ENCODE measurements at regions not wholly inside any gene's neighbourhood (a gene's known extent, or its start where the extent isn't known, plus 50 kb on each side); places are given as distances from the start of the nearest gene placed in this dataset.

- Histone ChIP-seq H3K4me3 (ENCODE audit: low read length) (no peak overlapping the region), H3F3A (ENCODE audit: control insufficient read depth, insufficient read depth) (no peaks in the 10 kb centered on the region), H3K27ac (ENCODE audit: low read depth, low read length) (no peak overlapping the region), H4K20me1 (ENCODE audit: control insufficient read depth, insufficient read depth, low read depth, low read length) (no peaks in the 10 kb centered on the region), H3K79me2 (ENCODE audit: control insufficient read depth, low read length) (no peaks in the 10 kb centered on the region), H3K4me2 (ENCODE audit: low read length) (no peak overlapping the region), H3K9me3 (ENCODE audit: control insufficient read depth, insufficient read depth, low read length) (no peaks in the 10 kb centered on the region), H3K4me1 (ENCODE audit: control insufficient read depth, low read length) (no peaks in the 10 kb centered on the region), H3K36me3 (ENCODE audit: control insufficient read depth, low read length) (no peaks in the 10 kb centered on the region), H3K27me3 (ENCODE audit: control insufficient read depth, low read length) (no peaks in the 10 kb centered on the region), H3K9me2 (replicated peaks; ENCODE audit: control insufficient read depth, low read length) (no peaks in the 10 kb centered on the region)
- no peak for TF ChIP-seq EZH2phosphoT487 (IDR thresholded peaks at IDR 0.05; ENCODE audit: borderline replicate concordance, low read length)
- TF ChIP-seq CTCF (IDR thresholded peaks at IDR 0.05; ENCODE audit: low read depth, low read length, poor library complexity, severe bottlenecking) = no peak
These were observed 208.6 kb upstream of the RNF32 start for GRCh38 chr7:156432018-156432417.

GRCh38 chr7:156430109-156430508, 210.5 kb upstream of the RNF32 start:
- Histone ChIP-seq H3K4me1 (ENCODE audit: control insufficient read depth, low read length) (no peaks in the 10 kb centered on the region), H3K4me3 (ENCODE audit: low read length) (no peak overlapping the region)
- TF ChIP-seq CTCF (IDR thresholded peaks at IDR 0.05; ENCODE audit: low read depth, low read length, poor library complexity, severe bottlenecking) (no peak), EZH2phosphoT487 (IDR thresholded peaks at IDR 0.05; ENCODE audit: borderline replicate concordance, low read length) (no peak)

GRCh38 chr7:156429514-156429913, 211.1 kb upstream of the RNF32 start:
- Histone ChIP-seq H3K4me1 (ENCODE audit: control insufficient read depth, low read length) (no peaks in the 10 kb centered on the region), H3K4me3 (ENCODE audit: low read length) (no peak overlapping the region), H3K36me3 (ENCODE audit: control insufficient read depth, low read length) (no peaks in the 10 kb centered on the region), H3K4me2 (ENCODE audit: low read length) (no peak overlapping the region), H3K9me3 (ENCODE audit: control insufficient read depth, insufficient read depth, low read length) (no peaks in the 10 kb centered on the region), H3K27me3 (ENCODE audit: control insufficient read depth, low read length) (no peaks in the 10 kb centered on the region), H4K20me1 (ENCODE audit: control insufficient read depth, insufficient read depth, low read depth, low read length) (no peaks in the 10 kb centered on the region), H3F3A (ENCODE audit: control insufficient read depth, insufficient read depth) (no peaks in the 10 kb centered on the region), H3K27ac (ENCODE audit: low read depth, low read length) (no peak overlapping the region), H3K79me2 (ENCODE audit: control insufficient read depth, low read length) (no peaks in the 10 kb centered on the region), H3K9me2 (replicated peaks; ENCODE audit: control insufficient read depth, low read length) (no peaks in the 10 kb centered on the region)
- TF ChIP-seq EZH2phosphoT487 (IDR thresholded peaks at IDR 0.05; ENCODE audit: borderline replicate concordance, low read length) = no peak
- TF ChIP-seq CTCF (IDR thresholded peaks at IDR 0.05; ENCODE audit: low read depth, low read length, poor library complexity, severe bottlenecking) = no peak

More at GRCh38 chr7:156430109-156430508, 210.5 kb upstream of the RNF32 start:
- Histone ChIP-seq H3K4me2 (ENCODE audit: low read length) (no peak overlapping the region), H3K36me3 (ENCODE audit: control insufficient read depth, low read length) (no peaks in the 10 kb centered on the region), H3F3A (ENCODE audit: control insufficient read depth, insufficient read depth) (no peaks in the 10 kb centered on the region), H3K27me3 (ENCODE audit: control insufficient read depth, low read length) (no peaks in the 10 kb centered on the region), H3K27ac (ENCODE audit: low read depth, low read length) (no peak overlapping the region), H3K79me2 (ENCODE audit: control insufficient read depth, low read length) (no peaks in the 10 kb centered on the region), H3K9me3 (ENCODE audit: control insufficient read depth, insufficient read depth, low read length) (no peaks in the 10 kb centered on the region), H4K20me1 (ENCODE audit: control insufficient read depth, insufficient read depth, low read depth, low read length) (no peaks in the 10 kb centered on the region), H3K9me2 (replicated peaks; ENCODE audit: control insufficient read depth, low read length) (no peaks in the 10 kb centered on the region)

- no peaks in the 10 kb centered on the region for H3K79me2 ChIP-seq (ENCODE audit: control insufficient read depth, low read length)
- no peaks in the 10 kb centered on the region for H4K20me1 ChIP-seq (ENCODE audit: control insufficient read depth, insufficient read depth, low read depth, low read length)
- no peaks in the 10 kb centered on the region for H3K9me2 ChIP-seq (replicated peaks; ENCODE audit: control insufficient read depth, low read length)
- H3F3A ChIP-seq (ENCODE audit: control insufficient read depth, insufficient read depth) = no peaks in the 10 kb centered on the region
- H3K4me2 ChIP-seq (ENCODE audit: low read length) = no peak overlapping the region
- TF ChIP-seq CTCF (IDR thresholded peaks at IDR 0.05; ENCODE audit: low read depth, low read length, poor library complexity, severe bottlenecking) (no peak), EZH2phosphoT487 (IDR thresholded peaks at IDR 0.05; ENCODE audit: borderline replicate concordance, low read length) (no peak)
- no peaks in the 10 kb centered on the region for H3K4me1 ChIP-seq (ENCODE audit: control insufficient read depth, low read length)
- H3K27ac ChIP-seq (ENCODE audit: low read depth, low read length) = no peak overlapping the region
- no peaks in the 10 kb centered on the region for H3K27me3 ChIP-seq (ENCODE audit: control insufficient read depth, low read length)
- no peak overlapping the region for H3K4me3 ChIP-seq (ENCODE audit: low read length)
- no peaks in the 10 kb centered on the region for H3K36me3 ChIP-seq (ENCODE audit: control insufficient read depth, low read length)
- no peaks in the 10 kb centered on the region for H3K9me3 ChIP-seq (ENCODE audit: control insufficient read depth, insufficient read depth, low read length)
These were observed 216.7 kb upstream of the RNF32 start for GRCh38 chr7:156423876-156424275.

Data from DOHH2 (cell line).